ENCODE measurements at regions not wholly inside any gene's neighbourhood (a gene's known extent, or its start where the extent isn't known, plus 50 kb on each side); places are given as distances from the start of the nearest gene placed in this dataset.

DNA sequence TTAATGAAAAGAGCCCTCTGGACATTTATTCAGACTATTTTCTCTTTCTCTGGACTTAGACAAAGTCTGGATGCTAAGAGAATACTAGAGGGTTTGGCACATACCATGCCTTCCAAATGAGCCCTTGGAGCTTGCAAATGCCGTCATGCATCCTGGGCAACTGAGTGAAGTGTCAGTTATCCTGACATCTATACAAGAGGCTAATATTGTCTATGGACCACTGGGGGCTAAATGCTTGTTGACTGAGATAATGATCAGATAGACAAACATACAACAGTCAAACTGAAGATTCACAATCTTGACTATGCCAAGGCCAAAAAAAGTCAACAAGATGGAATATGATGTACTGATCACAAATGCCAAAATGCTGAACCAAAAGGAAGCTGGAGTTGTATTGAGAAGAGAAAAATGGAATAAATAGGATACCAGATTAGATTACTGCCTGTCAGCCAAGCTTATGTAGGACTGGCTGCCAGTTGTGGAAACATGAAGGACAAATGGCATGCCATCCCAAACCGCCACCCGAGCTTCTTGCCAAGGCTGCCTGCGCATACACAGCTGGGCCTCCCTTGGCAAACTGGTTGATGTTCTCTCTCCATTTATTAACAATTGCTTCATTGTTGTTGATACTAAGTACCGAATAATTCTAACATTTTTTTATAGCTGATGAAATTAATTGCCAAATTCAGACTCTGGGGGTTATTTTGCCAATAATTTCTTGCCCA is 240.1 kb upstream of the GRAMD2B start:
- DNase-seq, result peak; percentile 84

DNA sequence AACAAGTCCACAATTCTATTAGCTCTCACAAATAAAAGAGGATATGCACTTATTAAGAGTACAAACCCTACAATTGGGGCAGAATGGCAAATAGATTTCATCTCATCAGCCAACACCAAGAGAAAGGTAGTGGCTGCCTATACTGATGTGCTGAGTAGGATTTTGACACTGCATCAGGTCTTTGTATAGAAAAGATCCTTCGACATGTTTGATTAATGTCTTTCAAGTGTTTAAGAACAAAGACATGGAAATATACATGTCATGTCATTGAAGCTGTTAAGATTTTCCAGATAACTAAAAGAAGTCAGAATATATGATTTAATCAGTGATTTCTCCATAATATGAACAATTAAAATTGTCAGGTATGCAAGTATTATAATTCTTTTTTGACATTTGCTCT is 238.7 kb upstream of the GRAMD2B start:
- DNase-seq, result no peak

DNA sequence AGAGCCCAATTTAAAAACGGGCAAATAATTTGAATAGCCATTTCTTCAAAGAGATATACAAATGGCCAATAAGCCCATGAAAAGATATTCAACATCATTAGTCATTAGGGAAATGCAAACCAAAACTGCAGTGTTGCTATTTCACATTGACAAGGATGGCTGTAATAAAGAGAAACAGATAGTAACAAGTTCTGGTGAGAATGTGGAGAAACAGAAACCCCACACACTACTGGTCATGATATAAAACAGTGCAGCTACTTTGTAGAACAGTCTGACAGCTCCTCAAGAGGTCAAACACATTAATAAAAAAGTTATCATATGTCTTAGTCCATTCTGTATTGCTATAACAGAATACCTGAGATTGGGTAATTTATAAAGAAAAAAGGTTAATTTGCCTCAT is 237.0 kb upstream of the GRAMD2B start:
- no peak for DNase-seq

DNA sequence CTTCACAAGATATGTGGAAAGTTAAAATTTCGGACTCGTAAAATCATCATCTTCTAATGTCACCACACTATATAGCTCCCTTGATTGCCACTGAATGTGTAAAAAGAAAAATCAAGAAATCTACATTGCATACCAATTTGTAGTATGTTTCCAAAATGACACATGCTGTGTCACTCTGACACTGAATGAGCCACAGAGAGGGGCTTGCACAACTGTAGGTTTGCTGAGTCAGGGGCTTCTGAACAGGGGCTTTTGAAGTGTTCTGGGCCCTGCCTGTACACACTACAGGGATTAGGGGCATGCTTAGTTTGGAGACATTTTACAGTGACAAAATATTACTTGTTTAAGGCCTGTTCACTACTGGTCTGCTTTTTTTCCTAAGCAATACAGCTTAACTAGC is 234.4 kb upstream of the GRAMD2B start:
- DNase-seq, result no peak

DNA sequence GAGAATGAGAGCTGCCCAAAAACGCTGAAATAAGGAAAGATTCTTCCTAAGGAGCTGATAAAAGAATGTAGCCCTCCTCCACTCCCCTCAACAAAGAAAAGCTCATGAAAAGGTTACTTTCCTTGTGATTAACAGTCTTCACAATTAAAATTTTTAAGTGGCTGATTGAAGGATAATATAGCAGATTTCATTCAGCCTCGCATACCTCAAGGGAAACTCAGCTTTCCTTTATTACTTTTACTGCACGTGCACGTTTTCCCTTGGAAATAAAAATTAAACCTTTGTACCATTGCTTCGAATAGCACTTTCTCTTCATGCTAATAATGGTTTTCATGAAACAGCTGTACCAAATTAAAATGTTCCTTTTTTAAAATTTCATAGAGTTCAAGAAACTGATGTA is 234.0 kb upstream of the GRAMD2B start:
- no peak for DNase-seq

DNA sequence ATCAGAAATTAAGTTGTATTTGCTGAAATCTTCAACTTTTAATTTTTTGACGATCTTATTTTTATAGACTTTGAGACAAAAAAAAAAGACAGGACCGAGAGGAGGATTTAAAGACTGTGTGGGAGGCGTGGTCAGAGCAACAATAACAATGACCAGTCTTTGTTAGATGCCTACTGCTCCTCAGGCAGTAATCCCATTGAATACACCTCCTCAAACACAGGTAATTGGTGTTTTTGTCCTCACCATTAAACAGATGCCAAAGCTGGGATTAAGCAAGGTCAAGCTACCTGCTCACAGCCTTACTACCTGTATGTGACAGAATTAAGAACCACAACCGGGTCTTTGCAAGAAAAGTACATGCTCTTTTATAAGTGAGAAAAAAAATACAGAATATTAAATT is 233.3 kb upstream of the GRAMD2B start:
- DNase-seq, result no peak

DNA sequence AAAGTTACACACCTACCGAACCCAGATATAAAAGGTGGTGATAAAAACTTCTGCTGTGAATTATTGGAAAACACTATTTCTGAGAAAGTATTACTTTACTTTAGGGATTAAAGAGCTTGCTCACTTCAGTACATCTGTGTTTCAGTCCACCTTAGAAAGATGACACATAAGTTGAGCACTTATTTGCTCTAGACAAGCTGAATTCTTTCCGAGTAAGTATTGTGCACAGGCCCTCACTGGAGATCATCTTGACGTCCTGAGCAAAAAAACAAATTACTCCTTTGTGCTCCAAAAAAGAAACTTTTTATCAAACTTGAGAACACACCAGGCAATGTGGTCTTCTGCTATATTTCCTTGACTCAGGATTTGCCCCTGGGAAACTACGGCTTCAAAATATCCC is 231.0 kb upstream of the GRAMD2B start:
- no peak for DNase-seq

DNA sequence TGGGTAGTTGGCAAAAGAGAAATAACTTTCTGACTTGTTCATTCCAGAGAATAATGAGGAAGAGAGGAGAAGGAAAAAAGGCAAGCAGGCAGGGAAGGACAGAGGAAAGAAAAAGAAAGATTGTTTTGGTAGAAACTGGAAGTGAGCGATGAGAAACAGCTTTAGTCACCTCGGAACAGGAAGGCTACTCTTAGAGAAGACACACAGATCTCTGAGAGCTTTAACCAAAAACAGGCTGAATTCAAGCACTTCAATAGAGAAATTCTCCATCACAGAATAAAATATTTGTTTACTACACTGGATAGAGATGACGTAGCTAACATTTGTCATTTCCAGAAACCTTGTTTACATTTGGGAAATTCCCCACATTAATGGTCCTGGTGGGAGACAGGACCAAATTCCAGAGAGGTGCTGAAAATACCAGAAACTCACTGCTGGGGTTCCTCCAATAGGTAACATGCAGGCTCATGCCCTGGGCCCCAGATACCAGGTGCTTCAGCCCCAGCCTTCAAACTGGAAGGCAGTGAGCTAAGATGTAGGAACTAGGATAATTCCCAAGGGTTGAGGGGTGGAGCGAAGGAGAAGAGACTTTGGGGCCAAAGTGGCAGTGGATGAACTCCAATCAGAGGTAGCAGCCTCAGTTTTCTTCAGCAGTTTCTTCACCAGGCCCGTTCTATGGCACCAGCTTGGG is 227.7 kb upstream of the GRAMD2B start:
- DNase-seq, result no peak

DNA sequence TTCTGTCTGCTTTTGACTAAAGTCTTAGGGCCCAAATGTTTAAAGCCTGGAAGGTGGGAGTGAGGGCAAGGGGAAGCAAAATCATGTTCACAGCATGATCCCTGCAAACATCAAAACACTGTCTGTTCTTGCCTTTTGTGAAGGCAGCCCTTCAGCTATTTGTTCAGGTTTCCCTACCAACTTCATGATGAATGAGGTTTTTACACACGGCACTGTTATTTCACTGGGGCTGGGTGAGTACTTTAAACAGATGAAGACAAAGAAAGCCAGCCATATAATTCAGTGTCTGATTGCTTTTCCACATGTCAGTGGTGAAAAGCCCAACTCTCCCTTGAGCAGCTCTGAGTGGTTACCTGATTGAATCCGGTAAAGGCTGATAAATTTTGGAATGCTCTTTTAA is 224.7 kb upstream of the GRAMD2B start:
- DNase-seq, result peak; percentile 64

DNA sequence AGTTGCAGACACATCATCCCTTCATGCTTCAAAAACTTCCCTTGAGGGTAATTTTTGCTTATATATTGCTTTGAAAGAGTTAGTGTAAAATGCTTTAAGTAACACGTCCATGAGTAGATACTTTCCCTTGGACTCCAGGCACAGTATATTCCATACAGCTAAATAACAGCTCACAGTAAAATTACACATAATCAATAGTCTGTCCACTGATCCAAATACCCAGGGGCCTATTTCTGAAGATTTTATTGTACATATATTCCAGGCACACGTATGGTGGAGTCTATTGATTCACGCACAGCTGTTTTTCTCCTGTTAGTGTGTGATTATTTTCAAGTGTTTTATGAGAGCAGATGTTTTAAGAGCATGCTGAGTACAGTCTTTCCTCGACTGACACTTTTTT is 223.7 kb upstream of the GRAMD2B start:
- no peak for DNase-seq

DNA sequence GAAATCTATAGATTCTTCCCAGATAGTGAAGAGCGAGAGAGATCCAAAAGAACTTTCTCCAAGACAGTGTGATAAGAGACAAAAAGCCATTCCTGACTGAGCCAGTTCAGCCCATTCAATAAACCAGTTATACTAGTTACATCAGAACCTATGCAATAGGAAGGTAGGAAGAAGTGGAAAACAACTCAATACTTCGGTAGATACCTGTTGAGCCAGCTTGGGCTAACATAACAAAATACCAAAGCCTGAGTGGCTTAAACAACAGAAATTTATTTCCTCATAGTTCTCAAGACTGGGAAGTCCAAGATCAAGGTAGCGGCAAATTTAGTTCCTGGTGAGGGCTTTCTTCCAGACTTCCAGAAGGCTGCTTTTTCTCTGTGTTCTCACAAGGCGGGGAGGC is 214.5 kb upstream of the GRAMD2B start:
- DNase-seq, result no peak

DNA sequence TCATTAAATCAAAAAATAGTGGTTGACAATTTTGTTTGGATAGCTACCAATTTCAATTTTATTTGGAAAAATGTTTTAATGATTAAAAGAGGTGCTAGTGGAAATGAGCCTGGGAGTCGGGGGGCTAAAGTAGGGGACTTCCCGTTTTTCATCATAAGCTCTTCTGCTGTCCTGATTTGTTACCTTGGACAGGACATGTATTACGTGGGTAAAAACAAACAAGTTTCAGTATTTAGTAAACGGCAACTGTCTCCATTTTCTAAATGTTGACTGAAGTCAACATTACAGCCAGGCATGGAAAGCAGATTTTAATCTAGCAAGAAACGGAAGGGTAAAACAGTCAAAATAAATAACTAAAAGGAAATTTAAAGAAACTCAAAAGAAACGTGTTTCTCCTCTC is 212.3 kb upstream of the GRAMD2B start:
- DNase-seq, result no peak

DNA sequence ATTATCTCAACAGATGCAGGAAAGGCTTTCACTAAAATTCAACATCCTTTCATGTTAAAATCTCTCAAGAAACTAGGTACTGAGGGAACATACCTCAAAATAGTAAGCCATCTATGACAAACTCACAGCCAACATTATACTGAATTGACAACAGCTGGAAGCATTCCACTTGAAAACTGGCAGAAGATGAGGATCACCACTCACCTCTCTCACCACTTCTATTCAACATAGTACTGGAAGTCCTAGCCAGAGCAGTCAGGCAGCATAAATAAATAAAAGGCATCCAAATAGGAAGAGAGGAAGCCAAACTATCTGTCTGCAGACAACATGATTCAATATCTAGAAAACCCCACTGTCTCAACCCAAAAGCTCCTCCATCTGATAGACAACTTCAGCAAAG is 203.6 kb upstream of the GRAMD2B start:
- no peak for DNase-seq

DNA sequence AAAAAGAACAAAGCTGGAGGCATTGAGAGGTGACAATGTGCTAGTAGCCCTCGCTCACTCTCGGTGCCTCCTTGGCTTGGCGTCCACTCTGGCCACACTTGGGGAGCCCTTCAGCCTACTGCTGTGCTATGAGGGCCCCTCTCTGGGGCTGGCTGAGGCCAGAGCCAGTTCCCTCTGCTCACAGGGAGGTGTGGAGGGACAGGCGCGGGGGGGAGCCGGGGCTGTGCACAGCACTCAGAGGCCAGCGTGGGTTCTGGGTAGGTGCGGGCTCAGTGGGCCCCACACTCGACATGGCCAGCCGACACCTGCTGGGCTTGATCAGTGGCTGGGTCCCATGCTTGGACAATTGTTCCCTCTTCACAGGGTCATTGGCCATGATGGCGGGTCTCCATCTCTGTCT is 202.5 kb upstream of the GRAMD2B start:
- no peak for DNase-seq

DNA sequence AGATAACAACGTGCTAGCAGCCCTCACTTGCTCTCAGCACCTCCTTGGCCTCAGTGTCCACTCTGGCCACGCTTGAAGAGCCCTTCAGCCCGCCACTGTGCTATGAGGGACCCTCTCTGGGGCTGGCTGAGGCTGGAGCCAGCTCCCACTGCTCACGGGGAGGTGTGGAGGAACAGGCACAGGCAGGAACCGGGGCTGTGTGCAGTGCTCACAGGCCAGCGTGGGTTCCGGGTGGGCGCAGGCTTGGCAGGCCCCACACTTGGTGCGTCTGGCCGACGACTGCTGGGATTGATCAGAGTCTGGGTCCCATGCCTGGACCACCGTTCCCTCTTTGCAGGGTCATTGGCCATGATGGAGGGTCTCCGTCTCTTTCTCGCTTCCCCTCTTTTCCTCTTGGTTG is 194.3 kb upstream of the GRAMD2B start:
- no peak for DNase-seq

DNA sequence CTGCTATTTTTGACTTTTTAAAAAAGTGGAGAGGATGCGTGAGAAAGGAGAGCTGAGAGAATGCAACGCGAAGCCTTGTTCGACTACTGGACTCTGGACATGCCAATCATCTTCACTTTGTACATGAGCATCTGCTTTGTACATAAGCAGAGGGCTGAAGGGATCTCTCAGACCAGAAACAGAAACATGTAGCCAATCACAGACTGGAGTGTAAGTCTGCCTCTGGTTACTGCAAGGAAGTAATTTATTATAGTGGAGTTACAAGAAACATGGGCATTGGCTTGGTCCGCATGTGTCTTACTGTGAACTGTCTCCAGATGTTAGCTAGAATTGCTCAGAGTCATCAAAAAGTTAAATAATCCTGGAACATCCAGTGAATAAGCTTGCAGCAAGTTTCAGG is 190.0 kb upstream of the GRAMD2B start:
- peak; percentile 9 for DNase-seq

DNA sequence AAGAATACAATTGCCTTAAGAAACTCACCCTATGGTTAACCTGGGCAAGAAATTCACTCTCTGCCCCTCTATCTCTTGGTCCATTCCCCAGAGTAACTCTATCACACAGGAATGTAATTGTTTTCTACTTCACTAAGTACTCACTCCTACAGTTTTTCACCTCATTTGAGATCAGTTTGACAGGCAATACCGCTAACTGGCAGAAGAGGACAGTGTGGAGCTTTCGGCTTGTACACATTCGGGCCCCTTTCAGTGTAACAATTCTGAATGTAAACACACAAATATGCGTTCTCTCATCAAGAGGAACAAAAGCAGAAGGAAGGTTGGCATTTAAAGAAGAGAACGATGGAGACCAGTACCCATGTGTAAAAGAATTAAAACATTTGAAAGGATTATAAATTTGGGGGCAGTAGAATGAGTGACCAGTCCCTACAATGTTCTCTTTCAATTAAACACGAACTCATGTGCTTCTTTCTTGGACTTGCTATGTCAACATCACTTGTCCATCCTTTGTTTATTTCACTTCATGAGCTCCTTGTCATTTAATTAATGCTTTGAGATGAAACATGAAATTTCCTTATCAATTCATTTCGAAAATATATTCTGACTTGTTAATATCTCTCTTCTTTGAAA is 188.5 kb upstream of the GRAMD2B start:
- DNase-seq, result peak; percentile 13

DNA sequence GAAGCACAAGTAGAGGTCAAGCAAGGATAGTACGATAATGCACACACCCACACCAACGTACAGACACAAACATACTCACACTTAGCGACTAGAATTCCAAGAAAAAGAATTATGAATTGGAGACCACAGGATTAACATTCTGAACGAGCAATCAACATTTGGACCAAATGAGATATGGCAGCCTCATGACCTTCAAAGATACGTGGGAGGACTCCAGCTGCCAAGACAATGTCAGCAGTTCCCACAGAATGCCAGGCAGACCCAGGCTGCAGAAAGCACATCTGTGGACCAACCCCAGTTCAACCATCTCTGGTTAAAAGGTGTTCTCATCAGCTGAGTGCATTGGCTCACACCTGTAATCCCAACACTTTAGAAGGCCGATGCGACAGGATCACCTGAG is 187.6 kb upstream of the GRAMD2B start:
- DNase-seq, result no peak

DNA sequence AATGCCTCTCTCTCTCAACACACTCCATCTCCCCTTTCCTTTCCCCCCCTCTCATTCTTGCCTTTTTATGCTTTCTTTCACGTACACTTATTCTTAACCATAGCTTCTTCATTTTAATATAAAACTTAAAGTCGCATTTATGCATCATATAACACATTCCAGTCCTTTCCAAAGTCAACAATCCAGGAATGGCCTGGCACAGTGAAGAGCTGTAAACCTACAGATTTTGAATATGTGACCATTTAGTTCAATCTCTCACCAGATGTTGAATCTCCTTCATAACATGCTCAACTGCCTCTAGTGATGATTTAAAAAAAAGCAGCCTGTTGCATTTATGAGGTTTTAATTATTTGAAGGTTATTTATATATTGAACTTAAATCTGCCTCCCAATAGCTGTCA is 186.2 kb upstream of the GRAMD2B start:
- DNase-seq, result no peak

DNA sequence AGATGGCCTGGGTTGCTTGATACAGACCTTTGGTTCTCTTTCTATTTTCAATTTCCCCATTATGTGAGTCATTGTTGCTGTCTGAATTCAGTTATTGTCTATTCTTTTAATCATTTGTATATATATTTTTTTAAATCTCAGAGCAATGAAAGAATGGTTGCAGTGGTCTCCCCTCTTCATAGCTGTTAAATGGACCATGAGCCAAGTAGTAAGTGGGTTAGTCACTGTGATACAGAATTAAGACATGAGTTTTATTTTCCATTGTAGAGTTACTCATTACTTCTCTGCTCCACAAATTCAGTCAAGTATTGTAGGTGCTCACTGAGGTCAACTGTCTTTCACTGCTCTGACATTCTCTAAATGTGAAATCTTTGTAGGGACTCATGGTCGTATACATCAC is 174.6 kb upstream of the GRAMD2B start:
- no peak for DNase-seq

DNA sequence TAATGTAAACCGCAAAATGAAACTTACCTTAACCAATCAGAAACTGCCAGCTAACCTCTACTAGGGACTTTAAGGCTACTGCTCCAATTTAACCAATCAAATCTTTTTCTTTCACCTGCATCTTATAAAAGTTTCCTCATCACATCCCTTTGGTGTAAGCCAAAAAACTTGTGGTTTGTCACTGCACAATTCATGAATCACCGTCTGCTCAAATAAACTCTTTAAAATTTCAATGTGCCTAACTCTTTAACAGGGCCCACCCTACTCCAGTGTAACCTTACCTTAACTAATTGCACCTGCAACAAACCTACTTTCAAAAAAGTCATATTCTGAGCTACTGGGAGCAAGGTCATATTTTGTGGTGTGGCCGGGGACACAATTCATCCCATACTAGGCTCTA is 172.2 kb upstream of the GRAMD2B start:
- DNase-seq, result no peak

DNA sequence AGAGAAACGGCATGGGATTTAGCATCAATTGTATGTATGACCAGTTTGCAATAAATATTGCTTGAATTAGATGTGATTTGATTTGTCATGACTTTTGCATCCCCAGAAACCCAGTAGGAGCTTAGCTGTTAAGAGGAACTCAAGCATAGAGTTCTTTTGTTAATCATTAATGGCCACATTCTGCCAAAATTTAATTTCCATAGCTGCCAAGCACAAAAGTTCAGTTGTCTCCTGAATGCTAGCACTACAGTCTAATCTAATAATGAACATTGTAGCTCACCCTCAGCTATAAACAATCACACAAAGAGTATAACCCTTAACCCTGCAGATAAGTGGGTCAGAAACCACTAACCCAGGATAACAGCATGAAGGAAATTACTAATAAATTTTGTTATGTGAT is 169.8 kb upstream of the GRAMD2B start:
- DNase-seq, result no peak

DNA sequence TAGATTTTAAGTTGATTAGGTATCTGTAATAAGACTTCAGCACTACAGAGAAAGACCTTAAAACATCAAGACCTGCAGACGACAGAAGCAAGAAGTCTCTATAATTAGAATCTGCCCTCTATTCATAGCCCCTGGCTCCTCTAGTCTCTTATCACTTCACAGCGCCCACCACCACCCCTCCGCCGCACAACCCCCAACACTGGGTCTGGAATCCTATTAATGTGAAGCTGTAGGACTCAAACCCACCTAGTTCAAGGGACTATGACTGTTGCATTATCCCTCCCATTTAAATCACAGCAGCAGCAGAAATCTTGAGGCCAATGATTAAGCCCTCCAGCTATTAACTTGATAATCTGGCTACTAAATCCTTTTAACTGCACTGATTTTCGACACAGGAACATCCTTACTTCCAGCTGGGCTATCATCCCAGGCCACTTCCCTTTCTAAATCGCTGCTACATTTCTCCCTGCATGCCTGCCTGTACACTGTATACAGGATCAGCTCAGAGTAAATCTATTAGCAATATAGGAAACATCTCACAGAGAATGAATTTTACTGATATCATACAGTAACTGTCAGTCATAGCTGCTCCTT is 159.5 kb upstream of the GRAMD2B start:
- no peak for DNase-seq

DNA sequence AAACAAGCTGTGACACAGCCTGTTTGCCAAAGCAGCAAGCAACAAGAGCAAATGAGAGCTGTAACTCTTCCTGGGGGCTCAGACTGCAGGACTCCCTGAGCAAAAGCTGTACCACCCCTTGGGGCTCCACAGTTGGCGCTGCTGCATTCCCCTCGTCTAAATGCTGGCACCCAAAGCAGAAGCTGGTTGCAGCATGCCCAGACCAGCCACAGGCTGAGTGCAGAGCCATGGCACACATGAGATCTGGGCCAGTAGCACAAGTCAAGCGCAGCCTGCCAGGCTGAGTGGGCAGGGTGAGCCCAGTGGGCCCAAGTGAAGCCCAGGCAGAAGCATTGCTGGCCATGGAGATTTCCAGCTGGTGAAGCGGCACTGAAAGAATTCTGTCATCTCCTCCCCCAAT is 157.3 kb upstream of the GRAMD2B start:
- no peak for DNase-seq

Data from tongue (tissue), 1 donor.